ENCODE measurements at regions not wholly inside any gene's neighbourhood (a gene's known extent, or its start where the extent isn't known, plus 50 kb on each side); places are given as distances from the start of the nearest gene placed in this dataset.

GRCh38 chr17:51407576-51407975, 147.2 kb downstream of the UTP18 start:
- TF ChIP-seq ZNF580 (tag by site-specific recombination; IDR thresholded peaks at IDR 0.05): no peak
- no peak for TF ChIP-seq HOXA7 (CRISPR knock-in tag; IDR thresholded peaks at IDR 0.05; ENCODE audit: borderline replicate concordance)
- no peak for TF ChIP-seq ZSCAN16 (tag by site-specific recombination; IDR thresholded peaks at IDR 0.05)
